IPS DF 19.7 (cell line): ENCODE measurements at regions not wholly inside any gene's neighbourhood (a gene's known extent, or its start where the extent isn't known, plus 50 kb on each side); places are given as distances from the start of the nearest gene placed in this dataset.
"Not testable (repeated sequence)": the region's sequence is repeated elsewhere in the genome, so short reads cannot be mapped to it uniquely, and the experiment has no call there.

Source experiments
- DNase-seq: peaks from one replicate; pipeline ENCODE4 v3.0.0-alpha.2; 2013; ENCODE audit warnings: low read depth, low spot score

DNA sequence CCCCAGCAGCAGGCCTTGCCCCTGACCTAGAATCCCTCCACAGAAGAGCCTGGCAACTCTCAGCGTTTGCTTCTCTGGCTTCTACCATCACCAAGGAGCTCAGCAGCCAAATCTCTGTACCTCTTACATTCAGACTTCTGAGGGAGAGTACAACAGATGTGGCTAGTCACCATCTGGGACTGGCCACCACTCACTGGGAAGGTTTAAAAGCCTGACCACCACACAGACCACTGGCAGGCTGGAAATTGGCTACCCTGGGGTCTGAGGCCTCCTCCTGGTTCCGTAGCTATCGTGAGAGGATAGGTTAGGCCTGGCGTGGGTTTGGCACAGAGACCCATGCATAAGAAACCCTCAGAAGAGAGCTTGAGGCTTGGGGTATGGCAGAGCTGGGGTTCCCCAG lies 478.5 kb upstream of the CADM1 start:
- DNase-seq = no peak

DNA sequence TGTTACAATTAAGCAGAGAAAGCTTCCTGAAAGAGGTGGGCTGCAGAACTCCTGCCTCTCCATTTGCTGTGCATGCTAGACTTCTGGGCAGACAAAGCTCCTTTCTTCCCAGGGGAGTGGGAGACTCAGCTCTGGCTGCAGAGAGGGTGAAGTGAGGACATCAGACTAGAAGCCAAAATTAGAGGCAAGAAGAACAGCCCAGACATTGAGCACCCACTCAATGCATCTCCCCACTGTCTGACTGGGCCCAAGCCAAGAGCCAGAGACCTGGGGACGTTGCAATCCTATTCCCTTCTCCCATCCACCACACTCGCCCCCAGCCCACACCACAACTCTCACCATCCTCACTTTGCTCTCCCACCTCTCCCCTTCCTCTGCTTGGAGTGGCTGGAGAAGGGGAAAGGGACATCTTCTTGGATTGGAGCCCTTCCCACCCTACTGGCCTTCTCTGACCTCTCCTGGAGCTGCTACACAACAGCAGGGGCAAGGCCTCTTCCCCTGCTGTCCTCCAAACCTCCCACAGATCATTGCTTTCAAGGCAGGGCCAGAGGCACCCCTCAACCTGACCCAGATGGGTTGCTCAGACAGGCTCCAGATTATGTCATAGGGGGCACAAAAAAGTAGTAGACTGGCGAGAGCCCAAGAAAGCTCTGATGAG lies 477.7 kb upstream of the CADM1 start:
- DNase-seq = no peak

DNA sequence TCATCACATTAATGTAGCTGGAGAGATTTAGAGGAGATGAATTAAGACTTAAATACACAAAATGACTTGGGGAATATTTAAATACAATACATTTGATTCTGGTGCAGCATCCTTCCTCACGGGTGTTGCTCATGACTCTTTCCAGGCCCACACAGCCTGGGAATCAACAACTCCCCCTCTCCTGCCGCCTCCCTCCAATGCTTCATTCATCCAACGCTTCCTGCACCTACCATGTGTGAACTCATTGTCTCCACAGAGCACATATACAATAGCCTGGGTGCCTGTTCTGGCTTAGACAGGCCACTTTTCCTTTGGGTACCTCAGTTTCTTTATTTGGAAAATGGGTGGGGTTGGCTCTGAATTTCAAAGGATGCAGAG lies 476.9 kb upstream of the CADM1 start:
- no peak for DNase-seq

DNA sequence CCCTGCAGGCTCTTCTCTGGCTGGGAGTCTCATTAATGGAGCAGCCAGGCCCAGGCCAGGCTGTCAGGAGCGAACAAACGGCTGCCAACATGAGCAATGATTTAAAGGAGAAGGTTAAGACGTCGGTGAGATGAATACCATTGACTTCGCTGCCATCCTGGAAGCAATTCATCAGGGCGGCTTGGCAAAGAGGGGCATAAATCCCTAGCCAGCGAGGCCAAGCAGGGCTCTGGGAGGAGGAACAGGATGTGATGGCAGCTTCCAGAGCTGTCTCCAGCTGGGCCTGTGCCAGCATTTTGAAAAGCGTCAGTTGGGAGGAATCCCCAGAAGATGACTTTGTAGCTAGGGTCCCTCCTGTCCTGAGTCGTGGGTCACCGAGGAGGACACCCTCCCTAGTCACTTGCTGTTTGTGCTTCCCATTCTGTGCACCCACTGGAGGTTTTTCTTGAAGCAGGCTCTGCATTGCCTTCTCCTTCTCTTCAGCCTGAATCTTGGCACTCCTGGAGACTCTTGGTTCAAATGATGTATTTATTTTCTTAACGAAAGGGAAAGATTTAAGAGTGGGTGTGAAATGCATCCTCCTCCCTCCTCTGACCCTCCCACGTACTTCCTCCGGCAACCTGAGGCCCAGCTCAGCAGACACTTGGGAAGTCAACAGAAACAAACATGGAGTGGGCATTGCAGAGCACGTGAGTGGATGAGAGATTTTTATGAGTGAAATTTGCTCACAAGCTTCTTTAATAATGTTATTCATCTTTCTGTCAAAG lies 476.3 kb upstream of the CADM1 start:
- no peak for DNase-seq

DNA sequence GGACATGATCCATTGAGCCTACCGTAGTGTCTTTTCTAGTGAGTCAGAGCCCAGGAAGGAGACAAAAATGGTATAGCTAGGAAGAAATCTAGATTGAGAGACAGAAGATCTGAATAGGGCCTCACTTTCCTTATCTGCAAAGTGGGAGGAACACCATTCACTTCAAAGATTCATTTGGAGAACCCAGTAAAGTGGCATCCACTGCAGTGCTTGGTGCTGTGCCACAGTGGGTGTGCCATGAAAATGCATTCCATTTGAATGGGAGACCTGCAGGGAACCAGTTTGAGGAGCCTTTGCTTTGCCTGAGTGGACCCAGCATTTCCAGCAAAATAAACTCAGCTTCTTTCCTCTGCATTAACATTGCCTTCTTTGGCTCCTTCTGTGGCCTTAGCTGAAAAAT lies 470.5 kb upstream of the CADM1 start:
- DNase-seq = no peak

DNA sequence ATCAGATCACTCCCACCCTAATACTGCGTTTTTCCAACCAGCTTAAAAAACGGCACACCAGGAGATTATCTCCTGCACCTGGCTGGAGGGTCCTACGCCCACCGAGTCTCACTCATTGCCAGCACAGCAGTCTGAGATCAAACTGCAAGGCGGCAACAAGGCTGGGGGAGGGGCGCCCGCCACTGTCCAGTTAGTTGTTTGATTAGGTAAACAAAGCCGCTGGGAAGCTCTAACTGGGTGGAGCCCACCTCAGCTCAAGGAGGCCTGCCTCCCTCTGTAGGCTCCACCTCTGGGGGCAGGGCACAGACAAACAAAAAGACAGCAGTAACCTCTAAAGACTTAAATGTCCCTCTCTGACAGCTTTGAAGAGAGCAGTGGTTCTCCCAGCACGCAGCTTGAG lies 463.0 kb upstream of the CADM1 start:
- DNase-seq = not testable (repeated sequence)

DNA sequence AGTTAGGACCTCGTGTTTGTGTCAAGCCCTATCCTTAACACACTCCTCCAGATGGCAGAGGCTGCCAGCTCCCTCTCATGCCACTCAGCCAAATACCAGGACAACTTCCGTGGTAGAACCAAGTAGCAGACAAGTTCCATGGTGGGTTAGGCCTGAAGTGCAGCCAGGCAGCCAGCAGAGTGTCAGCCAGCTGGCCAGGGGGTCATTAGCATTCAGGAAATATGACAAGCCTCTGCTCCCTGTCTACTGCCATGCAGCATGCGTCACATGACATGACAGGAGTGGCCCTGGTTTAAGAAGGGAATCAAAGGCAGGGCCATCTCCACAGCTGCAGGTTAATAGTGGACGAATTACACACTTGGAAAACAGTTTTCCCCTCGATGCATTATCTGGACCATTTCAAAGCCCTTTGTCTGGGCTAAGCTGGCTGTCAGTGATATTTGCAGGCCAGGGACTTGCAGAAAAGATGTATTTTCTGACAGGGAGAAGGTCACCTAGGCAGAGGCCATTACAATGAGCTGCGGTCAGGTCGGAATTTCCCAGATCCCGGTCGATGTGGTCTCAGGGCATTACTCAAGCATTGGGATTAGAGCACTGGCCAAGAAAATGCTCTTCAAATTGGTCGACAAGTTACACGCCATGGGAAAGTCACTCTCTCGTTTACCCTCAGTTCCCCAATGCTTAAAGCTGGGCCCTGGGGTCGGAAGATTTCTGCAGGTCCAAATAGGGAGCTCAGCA lies 461.7 kb upstream of the CADM1 start:
- DNase-seq = no peak

DNA sequence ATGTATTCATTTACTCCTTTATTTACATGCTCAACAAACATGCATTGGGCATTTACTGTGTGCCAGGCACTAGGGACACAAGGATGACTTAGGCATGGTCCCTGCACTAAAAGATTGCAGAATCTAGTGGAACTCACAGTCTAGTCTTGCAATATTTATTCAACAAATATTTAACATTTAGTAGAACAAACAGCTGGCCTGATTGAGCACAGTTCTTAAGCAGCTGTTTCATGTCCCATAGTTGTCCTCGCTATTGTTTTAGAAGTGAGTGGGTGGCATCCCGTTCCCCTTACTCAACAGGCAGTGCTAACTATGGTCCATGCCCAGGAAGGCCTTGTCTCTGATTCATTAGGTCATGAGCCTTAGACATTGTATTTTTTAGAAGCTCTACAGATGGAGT lies 459.9 kb upstream of the CADM1 start:
- no peak for DNase-seq

DNA sequence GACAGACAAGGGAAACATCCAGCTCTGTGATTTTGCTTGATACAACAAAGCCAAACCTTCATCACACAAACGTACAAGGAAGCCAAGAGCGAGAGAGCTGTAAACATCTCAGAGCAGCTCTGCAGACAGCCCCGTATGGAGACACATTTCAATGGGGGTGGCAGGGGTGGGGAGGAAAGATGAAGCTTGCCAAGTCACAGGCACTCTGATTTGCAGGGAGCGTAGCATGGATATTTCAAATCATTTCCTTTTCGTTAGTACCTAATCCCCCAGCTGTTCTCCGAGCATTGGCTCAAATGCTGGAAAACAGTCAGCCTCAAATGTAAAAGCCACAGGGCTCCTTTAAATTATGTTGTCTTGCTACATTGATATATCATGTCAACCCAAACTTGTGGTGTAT lies 458.9 kb upstream of the CADM1 start:
- no peak for DNase-seq

DNA sequence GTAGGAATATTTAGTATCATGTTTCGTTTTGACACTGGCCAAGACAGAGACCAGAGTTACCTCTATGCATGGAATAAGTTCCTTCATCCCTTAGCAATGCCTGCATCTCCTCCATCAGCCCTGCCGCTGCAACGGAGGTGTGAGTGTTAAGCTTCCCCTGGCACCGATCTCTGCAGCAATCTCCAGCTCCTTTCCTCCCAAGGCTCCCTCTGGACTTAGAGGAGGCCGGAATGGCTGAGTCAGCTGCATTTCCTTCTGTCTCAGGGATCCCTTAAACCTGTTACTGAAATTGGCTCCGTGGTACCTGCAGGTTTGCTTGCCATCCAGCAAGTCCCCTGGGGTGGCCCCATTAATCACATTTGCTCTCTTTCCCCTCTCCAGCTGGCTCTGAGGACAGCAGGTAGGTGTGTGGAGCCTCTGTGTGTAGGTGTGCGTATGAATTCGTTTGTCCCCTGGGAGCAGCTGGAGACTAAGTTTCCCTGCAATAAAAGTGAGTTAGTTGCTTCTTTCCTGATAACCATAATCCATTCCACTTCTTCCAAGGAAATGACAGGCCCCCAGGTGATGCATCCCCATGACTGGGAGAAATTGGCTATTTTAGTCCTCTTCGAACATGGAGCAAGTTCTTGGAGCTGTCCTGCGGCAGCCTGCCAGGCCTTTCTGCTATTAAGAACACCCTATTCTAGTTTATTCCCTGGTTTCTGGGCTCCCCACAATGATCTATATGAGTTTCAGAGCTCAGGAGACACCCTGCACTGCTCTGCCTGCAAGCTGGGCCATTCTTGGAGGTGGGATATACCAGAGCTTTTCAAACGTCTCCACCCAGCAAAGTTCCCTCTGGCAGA lies 457.2 kb upstream of the CADM1 start:
- no peak for DNase-seq

DNA sequence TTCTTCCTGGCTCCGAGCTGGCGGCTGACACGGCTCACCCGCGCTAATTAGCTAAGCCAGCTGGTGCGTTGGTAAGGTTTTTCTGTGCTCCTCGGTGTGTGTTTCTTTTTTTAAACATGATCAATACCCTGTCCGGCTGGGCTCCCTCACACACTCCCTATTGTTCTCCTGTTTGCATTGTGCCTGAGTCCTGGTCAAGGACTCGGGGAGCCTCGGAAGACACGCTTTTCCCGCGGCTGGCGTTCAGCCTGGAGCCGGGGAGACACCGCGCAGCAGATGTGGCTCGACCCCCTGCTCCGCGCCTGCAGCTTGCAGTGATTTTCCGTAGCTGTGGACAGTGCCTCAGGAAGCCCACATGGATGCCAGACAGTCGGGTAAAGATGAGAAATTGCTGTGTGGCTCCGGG lies 454.9 kb upstream of the CADM1 start:
- DNase-seq = no peak

DNA sequence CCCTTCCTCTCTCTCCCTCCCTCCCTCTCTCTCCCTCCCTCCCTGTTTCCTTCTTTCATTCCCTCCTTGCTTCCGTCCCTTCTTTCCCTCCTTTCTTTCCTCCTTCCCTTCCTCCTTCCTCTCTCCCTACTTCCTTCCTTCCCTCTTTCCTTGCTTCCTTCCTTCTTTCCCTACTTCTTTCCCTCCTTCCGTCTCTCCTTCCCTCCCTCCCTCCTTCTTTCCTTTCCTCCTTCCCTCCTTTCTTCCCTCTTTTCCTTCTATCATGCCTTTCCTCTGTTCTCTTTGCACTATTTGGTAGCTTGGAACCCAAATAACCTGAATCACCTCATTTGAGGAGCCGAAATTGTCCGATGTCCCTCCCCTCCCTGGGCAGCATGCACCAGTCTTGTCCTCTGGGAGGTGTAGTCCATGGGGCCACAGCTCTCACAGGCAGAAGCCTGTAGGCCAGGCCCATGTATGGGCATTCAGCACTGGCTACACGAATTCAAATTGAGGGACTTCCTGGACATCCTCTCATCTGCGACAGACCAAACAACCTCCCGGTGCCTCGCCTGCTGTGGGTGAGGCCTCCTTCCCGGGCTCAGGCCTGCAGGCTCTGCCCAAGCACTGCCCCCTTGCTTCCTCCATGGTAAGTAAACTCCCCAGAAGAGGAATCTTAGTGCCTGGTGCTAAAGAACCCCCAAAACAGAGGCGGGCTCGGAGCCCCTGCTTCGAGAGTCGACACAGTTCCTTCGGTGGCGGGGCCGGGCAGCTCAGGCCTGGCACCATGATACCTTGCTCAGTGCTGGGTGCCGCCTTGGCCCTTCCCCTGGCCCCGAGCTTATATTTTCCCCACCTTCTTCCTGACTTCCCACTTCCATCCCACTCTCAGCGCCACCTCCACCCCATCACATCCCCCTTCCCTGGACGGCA lies 454.1 kb upstream of the CADM1 start:
- DNase-seq = no peak

DNA sequence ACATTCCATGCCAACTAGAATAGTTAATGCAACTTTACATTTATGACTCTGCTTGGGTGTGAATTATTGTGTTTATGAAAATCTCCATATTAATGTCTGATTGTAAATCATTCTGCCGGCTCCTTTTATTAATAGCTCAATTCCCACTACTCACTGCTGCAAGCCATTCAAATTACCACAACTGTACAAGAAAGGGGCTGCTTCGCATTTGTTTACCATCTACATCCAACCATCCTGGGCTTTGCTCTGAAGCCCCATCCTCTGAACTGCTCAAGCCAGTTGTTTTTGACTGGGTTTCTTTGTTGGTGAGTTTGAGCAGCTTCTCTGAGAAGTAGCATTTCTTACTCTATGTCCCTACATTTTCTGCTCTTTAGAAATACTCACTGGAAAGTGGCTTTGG lies 451.6 kb upstream of the CADM1 start:
- no peak for DNase-seq

DNA sequence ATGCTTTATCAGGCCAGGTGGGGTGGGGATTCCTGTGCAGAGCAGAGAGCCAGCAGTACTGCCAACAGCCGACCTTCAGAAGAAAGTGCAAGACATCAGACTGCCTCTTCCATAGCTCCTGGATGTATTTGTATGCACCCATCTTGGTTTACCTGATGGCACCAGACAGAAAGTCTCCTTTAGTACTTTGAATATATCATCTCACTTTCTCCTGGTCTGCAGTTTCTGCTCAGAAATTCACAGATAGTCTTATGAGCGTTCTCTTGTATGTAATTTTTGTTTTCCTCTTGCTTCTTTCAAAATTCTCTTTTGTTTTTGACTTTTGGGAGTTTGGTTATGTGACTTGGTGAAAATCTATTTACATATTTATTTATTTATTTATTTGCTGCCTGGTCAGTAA lies 446.4 kb upstream of the CADM1 start:
- DNase-seq = no peak

DNA sequence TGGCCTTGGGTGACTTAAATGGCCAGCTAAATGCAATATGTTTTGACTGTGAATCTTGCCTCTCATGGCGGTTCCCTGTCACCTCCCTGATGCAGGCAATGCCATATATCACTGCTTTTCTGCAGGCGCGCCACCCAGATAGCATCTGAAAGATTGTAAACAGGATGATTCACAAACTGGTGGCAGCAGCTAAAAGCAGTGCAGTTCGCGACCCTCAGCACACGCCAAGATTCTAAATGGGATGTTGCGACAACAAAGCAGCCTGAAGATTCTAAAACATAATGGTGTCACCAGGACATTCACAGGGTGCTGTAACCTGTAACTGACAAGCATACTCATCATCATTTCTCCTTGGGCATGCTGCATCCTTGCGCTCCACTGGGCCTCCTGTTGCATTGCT lies 440.4 kb upstream of the CADM1 start:
- DNase-seq = no peak

DNA sequence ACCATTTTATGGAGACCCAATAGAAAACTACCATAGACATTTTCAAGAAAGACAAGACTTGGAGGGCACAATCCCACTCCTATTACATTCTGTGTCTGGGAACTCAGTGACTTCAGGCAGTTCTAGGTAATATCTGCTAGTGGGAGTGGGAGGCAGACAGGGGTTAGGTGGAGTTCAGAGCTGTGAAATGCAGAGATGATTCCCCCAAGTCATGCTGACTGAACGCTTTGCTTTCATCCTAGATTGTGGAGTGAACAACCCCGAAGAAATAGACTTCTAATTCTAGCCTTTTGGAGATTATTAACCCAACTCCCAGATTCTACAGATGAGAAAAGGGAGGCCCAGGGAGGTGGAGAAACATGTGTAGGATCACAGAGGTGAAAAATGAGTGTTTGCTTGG lies 437.8 kb upstream of the CADM1 start:
- DNase-seq = no peak

DNA sequence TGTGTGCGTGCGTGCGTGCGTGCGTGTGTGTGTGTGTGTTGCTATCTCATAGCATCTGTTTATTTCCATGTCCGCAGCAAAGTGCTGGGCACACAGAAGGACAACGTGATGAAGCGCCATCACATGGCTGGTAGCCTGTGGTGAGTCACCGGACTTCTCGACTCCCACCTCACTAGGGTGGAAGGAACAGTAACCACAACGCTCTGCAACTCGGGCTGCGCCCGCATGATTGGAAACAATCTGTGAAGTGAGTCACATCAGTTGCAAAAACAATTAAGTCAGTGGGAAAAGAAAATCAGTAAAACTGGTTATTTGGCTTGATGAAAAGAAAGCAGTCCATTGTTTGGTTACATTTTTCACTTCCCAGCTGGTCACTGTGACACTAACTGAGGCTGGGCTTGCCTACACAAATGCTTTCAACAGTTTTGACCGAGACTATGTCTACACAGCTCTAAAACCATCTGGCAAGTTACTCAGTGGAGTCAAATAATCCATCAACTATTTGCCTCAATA lies 437.3 kb upstream of the CADM1 start:
- no peak for DNase-seq

DNA sequence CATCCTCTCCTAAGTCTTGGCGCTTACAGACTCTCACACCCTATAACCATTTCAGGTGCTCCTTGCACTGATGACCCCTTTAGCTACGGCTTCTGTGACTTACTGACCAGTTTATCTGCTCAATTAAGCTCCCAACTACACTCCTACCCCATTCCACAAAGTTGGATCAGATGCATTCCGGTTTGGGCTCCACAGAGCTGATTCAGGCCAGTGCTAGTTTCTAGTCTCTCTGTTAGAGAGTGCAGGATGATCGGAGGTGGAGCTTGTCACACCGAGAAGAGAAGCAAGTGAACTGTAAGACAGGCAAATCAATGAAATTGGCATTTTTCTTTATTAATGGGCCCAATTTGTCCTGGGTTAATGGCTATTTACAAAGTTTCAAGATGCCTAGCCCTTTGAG lies 436.8 kb upstream of the CADM1 start:
- no peak for DNase-seq

DNA sequence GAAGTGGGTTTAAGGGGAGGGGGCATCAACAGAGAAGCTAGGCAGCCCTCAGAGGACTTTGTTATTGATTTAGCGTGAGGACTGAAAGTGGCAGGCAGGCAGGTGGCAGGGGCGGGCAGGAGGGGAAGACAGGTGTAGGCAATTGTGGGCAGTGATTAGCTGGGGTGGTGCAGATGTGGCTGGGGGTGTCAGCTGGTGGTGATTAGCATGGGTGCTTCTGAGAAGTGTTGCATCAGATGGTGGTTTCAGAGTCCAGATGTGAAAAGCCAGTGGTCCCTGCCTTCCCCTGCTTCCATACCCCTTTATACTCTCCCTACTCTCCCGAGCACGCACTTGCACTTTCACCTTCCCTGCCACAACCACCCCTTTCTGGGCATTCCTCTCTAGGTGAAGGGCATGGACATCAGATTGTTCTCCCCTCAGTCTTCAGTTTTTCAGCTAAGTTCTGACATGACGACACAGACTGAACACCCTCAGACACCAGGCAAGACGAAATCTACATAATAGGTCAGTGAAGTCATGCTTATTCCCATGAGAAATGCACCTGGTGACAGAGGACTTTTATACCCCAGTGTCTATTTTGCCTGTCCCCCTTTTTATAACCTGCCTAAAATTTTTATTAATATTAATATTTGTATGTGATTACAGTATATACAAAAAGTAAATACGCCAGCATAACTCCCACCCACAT lies 435.7 kb upstream of the CADM1 start:
- no peak for DNase-seq

DNA sequence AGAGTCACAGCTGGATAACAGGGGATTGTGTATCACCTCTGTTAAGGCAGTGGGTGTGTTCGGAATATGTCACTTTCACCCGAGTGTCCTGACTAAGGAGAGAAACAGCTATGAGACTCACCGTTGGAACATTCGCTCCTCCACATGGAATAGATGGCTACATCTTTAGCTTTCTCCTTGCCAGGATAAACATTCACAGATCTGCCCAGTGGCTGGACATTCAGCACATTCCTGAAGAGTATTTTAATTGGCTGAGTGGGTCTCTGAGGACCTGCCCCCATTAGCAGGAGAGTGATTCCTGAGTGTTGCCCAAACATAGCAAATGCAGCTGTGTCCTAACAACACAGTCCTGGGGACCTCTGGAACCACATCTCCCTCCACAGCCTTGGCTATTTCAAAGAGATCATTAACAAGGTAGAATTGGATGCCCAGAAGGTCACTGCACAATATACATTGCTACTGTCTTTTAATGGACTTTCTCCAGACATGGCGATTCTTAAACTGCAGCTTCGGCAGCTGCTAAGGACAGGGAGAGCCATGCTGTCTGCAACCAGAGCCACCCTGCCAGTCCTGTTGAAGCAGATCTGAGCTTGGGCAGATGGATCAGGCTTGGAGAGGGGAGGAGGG lies 435.0 kb upstream of the CADM1 start:
- no peak for DNase-seq
